ENCODE measurements at regions not wholly inside any gene's neighbourhood (a gene's known extent, or its start where the extent isn't known, plus 50 kb on each side); places are given as distances from the start of the nearest gene placed in this dataset.

DNA sequence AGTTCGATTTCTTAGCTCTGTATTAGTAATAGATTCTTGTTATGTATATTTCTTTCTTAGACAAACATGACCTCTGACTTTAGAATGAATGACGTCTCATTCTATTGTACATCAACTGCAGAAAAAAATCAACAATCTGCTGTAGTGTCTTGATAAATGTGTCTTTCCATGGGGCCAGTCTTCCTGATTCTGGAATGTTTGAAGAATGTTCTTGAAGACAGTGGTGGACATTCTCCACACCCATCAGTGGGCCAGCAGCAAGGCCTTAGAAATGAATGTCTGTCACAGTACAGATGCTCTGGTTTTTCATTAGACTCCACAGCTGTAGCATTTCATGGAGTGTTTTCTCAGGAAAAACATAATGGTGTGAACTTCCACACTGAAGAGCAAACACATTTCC is 63.2 kb upstream of the FAM47B start:
- TF ChIP-seq EZH2 (IDR thresholded peaks at IDR 0.05; ENCODE audit: insufficient read depth, poor library complexity, severe bottlenecking) (no peak), EZH2phosphoT487 (IDR thresholded peaks at IDR 0.05; ENCODE audit: insufficient read depth, low read depth) (no peak)
